GM12872 (cell line): ENCODE measurements at regions not wholly inside any gene's neighbourhood (a gene's known extent, or its start where the extent isn't known, plus 50 kb on each side); places are given as distances from the start of the nearest gene placed in this dataset.

Source experiments
- CTCF ChIP-seq: IDR thresholded peaks from 3 replicates; pipeline ENCODE4 v1.5.1; 2011; ENCODE audit warnings: low read depth, mild to moderate bottlenecking, low read length, moderate library complexity; ENCODE audit not compliant: insufficient read depth

DNA sequence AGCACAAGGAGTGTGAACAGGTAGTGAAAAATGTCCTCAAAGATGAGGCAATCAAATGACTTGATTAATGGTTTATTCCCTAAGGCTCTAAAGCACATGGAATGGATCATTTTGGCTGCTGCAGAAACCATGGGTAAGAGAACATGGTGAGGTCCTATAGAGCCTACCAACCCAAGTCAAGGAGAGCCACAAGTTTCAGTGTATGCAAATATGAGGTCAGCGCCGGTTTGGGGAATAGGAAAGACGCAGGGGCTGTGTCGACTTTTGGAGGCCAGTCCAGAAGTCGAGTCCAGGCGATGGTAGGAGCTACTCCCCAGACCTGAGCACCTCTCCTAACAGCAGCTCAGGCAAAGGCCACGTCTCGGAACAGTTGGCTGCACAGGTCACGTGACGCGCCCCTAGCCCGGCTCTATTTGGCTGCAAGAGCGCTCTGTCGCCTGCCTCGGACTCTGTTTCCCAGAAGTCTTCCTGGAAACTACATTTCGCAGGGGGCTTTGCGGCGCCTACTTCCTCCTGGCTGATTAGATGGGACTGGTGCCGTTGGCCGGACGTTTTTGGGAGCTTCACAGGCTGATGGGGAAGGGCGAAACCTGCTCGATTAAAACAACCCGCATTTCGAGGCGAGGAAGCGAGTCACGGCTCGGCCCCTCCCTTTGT, 74.4 kb upstream of the CHD6 start:
- no peak for TF ChIP-seq CTCF

- TF ChIP-seq CTCF = no peak
These were observed 73.3 kb upstream of the CHD6 start for GRCh38 chr20:41691443-41691842.

DNA sequence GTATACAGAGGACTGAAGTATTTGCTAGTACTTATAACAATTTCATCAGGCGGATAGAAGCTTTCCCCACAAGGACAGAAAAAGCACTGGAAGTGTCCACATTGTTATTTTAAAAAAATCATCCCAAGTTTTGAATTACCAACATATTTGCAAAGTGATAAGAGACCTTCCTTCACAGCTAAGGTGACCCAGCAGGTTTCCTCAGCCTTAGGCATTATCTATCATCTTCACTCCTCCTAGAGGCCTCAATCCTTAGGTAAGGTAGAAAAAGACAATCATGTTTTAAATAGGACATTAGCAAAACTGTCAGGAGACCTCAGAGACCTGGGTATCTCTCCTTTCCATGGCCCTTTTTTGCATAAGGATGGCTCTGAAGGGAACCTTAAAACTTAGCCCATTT, 72.5 kb upstream of the CHD6 start:
- TF ChIP-seq CTCF = no peak

DNA sequence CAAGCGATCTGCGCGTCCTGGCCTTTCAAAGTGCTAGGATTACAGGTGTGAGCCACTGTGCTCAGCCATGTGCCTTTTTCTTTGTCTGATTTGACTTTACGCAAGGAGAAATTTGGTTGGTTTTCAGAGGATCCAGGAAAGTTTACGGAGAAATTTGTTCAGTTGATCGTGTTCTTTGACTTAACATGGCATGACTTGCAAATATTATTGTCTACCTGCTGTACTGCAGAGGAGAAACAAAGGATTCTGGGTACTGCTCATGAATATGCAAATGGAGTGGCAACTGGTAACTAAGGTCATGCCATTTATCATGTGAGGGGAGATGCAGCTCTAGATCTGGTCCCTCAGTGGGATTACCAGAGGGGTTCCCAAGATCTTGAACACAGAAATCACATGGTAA, 68.8 kb upstream of the CHD6 start:
- no peak for TF ChIP-seq CTCF

DNA sequence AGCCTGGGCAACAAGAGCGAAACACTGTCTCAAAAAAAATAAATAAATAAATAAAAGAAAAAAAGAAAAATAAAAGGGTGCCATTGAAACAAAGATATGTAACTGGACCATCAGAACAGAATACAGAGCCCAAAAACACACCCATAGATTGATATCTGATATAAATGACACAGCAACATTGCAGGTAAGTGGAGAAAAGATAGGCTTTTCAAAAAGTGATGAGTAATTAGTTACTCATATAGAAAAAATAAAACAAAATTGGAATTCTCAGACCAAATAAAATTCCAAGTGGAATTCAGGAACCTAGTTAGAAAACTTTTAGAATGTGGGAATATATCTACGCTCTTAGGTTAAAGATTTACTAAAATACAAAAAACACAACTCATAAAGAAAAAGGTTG, 60.6 kb upstream of the CHD6 start:
- TF ChIP-seq CTCF = no peak

GRCh38 chr20:41672282-41672681, 54.1 kb upstream of the CHD6 start:
- no peak for TF ChIP-seq CTCF

DNA sequence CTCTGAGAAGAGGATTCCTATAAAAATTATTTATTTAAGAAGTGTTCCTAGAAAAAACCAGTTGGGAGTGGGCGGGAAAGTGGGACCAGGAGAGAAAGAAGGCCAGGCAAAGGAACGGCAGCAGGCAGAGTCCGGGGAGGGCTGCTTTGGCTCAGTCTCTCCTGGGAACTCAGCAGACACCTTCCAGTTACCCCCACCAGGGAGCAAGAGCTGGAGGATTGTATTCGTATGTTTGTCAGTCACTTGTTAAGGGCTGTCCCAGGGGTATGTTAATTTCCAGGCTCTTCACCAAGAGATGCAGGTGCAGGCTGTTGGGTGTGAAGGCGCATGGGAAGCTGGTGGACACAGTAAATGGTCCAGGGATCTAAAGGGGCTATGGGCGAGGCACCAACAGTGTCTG, 53.0 kb upstream of the CHD6 start:
- no peak for TF ChIP-seq CTCF

GRCh38 chr20:41670631-41671030, 52.5 kb upstream of the CHD6 start:
- TF ChIP-seq CTCF = no peak
